SJCRH30 (cell line): ENCODE measurements at regions not wholly inside any gene's neighbourhood (a gene's known extent, or its start where the extent isn't known, plus 50 kb on each side); places are given as distances from the start of the nearest gene placed in this dataset.
A peak's percentile ranks its signal among the peaks of the same experiment; 100 is the strongest.
"Not testable (repeated sequence)": the region's sequence is repeated elsewhere in the genome, so short reads cannot be mapped to it uniquely, and the experiment has no call there.

Experiments
- DNase-seq, 2 experiments: peaks; one replicate each; pipeline ENCODE4 v3.0.0-alpha.2; 2015 to 2020
- H3K27ac ChIP-seq: fragments of 250-450 bp; sonication (Bioruptor Pico); 2 replicates; pipeline ENCODE4 v1.5.1; 2020; ENCODE audit warnings: mild to moderate bottlenecking, moderate library complexity
- H3K27me3 ChIP-seq: fragments of 250-450 bp; sonication (Bioruptor Pico); 2 replicates; pipeline ENCODE4 v1.5.1; 2020; ENCODE audit warnings: mild to moderate bottlenecking, moderate library complexity
- H3K36me3 ChIP-seq: fragments of 250-450 bp; sonication (Bioruptor Pico); 2 replicates; pipeline ENCODE4 v1.5.1; 2020; ENCODE audit warnings: mild to moderate bottlenecking, moderate library complexity
- H3K4me1 ChIP-seq: fragments of 250-450 bp; sonication (Bioruptor Pico); 2 replicates; pipeline ENCODE4 v1.5.1; 2020; ENCODE audit warnings: mild to moderate bottlenecking, moderate library complexity
- H3K4me3 ChIP-seq: fragments of 250-450 bp; sonication (Bioruptor Pico); 2 replicates; pipeline ENCODE4 v1.5.1; 2020; ENCODE audit warnings: mild to moderate bottlenecking, moderate library complexity
- H3K9me3 ChIP-seq: fragments of 250-450 bp; sonication (Bioruptor Pico); replicated peaks from 2 replicates; pipeline ENCODE4 v1.5.1; 2020; ENCODE audit warnings: mild to moderate bottlenecking, moderate library complexity

DNA sequence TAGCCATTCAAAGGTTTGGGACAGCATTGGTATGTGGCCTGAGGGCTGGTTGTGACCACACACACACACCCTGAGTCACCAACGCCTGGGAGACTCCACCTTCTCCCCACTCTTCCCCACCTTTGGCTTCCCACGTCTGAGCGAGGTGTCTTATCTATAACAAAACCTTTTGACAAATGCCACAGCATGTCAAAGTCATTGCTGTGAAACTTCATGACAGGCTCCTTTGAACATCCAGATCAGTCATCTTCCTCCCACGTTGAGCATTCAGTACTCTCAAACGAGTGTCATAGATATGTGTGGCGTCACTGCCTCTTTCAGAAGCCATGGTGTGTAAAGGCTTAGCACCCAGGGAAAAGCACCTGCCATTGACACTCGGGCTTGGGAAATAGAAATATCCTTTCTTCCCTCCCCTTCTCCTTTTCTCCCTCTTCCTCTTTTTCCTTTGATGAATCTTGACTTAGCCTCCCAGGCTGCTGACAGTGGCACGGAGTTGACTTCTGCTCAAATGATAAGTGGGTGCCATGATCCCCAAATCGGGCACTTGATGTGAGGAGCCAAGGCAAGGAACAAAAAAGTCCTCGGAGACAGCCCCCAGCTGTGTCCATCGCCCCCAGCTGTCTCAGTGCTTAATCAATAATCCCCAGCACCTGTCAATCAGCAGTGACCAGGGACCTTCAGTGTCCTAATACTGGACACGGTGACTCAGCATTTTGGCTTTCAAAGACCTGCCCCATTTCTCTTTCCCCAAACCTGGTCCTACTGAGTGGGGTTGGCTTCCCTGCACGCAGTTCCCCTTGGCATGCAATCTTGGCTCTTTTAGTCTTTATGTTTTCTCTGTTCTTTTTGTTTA lies 114.8 kb downstream of the FGF18 start:
- DNase-seq, result peak; percentile 25 to 55
- Histone ChIP-seq H3K36me3 (no peaks in the 10 kb centered on the region), H3K4me3 (no peak overlapping the region), H3K27ac (peak overlapping the region; percentile 24), H3K9me3 (no peaks in the 10 kb centered on the region), H3K27me3 (no peaks in the 10 kb centered on the region), H3K4me1 (peaks cover 19% of the 10 kb centered on the region)

DNA sequence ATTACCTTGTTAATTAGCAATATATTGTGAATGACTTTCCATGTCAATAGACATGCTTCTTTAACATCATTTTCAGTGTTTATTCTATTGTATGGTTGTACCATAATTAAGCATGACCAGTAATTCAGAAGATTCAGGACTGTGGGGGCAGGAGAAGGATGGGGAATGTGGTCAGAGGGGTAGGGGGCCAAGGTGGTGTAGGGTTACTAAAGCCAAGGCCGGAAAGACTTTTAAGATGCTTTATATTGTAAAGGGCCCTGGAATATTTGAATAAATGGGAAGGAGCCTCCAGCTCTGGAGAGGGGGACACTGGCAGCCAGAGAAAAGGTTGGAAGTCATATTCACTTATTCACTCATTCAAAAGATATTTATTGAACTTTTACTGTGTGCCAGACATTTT lies 115.7 kb downstream of the FGF18 start:
- Histone ChIP-seq H3K36me3 (no peaks in the 10 kb centered on the region), H3K4me3 (no peak overlapping the region)
- peak in 1 of 2 experiments; percentile 52 for DNase-seq

GRCh38 chr5:171537070-171537849 lies 117.8 kb downstream of the FGF18 start:
- Histone ChIP-seq H3K4me1 (peaks cover 19% of the 10 kb centered on the region), H3K27me3 (no peaks in the 10 kb centered on the region), H3K9me3 (no peaks in the 10 kb centered on the region), H3K36me3 (no peaks in the 10 kb centered on the region), H3K27ac (no peak overlapping the region), H3K4me3 (no peak overlapping the region)
- DNase-seq, result no peak

More for the DNA sequence above, 115.7 kb downstream of the FGF18 start:
- peak overlapping the region; percentile 24 for H3K27ac ChIP-seq
- no peaks in the 10 kb centered on the region for H3K9me3 ChIP-seq
- H3K27me3 ChIP-seq, result no peaks in the 10 kb centered on the region
- H3K4me1 ChIP-seq, result peaks cover 19% of the 10 kb centered on the region

DNA sequence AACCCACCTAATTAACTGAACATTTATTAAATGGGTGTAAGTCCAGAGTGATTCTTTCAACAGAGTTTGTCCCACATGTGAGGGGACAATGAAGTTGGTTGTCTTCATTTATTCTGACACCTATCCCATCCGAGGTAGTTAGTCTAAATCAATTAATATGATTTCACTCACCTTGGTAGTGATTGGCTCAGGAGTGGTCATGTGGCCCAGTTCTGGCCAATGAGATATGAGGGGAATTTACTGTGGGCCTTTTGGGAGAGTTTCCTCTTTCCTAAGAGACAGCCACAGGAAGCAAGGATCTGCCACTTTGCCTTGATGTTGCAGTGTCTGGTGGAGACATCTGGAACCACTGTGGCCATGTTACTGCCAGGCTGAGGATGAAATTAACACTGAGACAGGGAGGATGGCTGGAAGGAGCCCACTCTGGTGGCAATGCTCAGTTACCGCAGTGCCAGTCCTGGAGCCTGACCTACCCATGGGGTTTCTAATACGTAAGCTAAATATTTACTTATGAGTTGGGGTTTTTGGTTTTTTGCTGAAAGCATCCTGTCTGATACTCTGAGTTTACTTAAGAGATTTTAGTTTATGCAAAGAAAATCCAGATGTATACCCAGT lies 118.6 kb downstream of the FGF18 start:
- Histone ChIP-seq H3K27ac (no peak overlapping the region), H3K27me3 (no peaks in the 10 kb centered on the region), H3K4me1 (peaks cover 19% of the 10 kb centered on the region), H3K4me3 (no peak overlapping the region), H3K36me3 (no peaks in the 10 kb centered on the region), H3K9me3 (no peaks in the 10 kb centered on the region)
- no peak for DNase-seq

DNA sequence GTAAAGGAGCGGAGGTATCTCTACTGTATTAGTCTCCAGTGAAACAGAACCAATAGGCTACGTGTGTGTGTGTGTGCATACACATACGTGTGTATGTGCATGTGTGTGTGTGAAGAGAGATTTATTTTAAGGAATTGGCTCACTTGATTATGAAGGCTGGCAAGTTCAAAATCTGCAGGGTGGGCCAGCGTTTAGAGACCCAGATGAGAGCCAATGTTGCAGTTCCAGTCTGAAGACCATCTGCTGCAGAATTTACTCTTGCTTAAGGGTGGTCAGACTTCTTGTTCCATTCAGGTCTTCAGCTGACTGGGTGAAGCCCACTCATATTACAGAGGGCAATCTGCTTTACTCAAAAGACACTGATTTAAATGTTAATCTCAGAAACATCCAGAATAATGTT lies 119.2 kb downstream of the FGF18 start:
- DNase-seq, result no peak
- no peaks in the 10 kb centered on the region for H3K36me3 ChIP-seq
- peaks cover 19% of the 10 kb centered on the region for H3K4me1 ChIP-seq
- H3K27me3 ChIP-seq, result no peaks in the 10 kb centered on the region
- no peaks in the 10 kb centered on the region for H3K9me3 ChIP-seq
- no peak overlapping the region for H3K4me3 ChIP-seq
- H3K27ac ChIP-seq, result no peak overlapping the region

DNA sequence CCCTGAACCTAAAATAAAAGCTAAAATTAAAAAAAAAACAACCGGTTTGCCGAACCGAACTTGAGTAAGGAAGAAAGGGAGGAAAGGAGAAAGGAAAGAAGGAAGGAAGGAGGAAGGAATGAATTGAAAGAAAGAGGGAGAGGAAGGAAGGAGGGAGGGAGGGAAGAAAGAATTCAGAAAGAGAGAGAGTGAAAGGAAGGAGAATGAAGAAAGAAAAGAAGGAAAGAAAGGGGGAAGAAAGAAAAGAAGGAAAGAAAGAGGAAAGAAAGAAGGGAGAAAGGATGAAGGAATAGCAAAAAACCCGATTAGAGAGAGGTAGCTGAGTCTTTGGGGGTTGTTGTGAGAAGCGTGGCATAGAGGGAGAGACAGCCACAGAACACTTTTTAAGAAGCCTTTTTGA lies 121.4 kb downstream of the FGF18 start:
- Histone ChIP-seq H3K27ac (no peak overlapping the region), H3K4me3 (no peak overlapping the region), H3K27me3 (no peaks in the 10 kb centered on the region), H3K4me1 (no peaks in the 10 kb centered on the region), H3K9me3 (no peaks in the 10 kb centered on the region), H3K36me3 (no peaks in the 10 kb centered on the region)
- DNase-seq, result no peak

GRCh38 chr5:171541341-171541776 lies 121.9 kb downstream of the FGF18 start:
- no peaks in the 10 kb centered on the region for H3K27me3 ChIP-seq
- no peak overlapping the region for H3K27ac ChIP-seq
- H3K9me3 ChIP-seq, result no peaks in the 10 kb centered on the region
- DNase-seq, result no peak
- no peaks in the 10 kb centered on the region for H3K36me3 ChIP-seq
- H3K4me3 ChIP-seq, result no peak overlapping the region
- no peaks in the 10 kb centered on the region for H3K4me1 ChIP-seq

- Histone ChIP-seq H3K27ac (no peak overlapping the region), H3K9me3 (no peaks in the 10 kb centered on the region), H3K36me3 (no peaks in the 10 kb centered on the region), H3K4me3 (no peak overlapping the region), H3K4me1 (no peaks in the 10 kb centered on the region), H3K27me3 (no peaks in the 10 kb centered on the region)
- no peak for DNase-seq
Measured at GRCh38 chr5:171542525-171543140, 123.2 kb downstream of the FGF18 start.

DNA sequence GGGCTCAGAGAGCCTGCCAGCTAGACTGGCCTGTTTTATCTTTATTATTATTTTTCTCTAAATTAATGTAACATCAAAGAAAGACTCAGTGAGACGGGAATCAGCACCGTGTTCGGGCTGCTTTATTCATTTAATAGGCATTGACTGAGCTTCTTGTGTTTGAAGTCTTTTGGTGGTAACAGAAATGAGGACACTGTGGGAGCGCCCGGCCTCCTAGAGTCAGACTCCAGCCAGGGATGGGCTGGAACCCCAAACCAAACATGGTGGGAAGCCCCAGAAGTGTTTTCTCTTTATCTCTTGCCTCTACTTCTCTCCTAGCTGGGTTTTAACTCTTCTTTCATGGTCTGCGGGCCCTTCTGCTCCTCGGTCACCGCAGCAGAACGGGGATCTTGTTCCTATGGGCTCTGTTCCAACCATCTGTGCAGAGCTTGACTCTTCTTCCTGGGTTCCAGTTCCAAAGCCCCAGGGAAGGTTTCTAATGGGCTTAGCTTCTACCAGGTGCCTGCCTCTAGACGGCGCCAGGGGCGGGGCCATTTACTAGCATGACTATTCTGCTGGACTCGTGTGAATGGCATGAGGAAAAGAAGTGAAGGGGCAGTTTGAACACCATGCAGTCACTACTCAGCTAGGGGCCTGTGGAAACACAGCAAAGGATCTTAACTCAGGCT lies 123.8 kb downstream of the FGF18 start:
- Histone ChIP-seq H3K27ac (no peak overlapping the region), H3K36me3 (no peaks in the 10 kb centered on the region), H3K4me1 (no peaks in the 10 kb centered on the region), H3K9me3 (no peaks in the 10 kb centered on the region), H3K4me3 (no peak overlapping the region), H3K27me3 (no peaks in the 10 kb centered on the region)
- peak in 1 of 2 experiments; percentile 30 for DNase-seq

- Histone ChIP-seq H3K27ac (no peak overlapping the region), H3K27me3 (no peaks in the 10 kb centered on the region), H3K4me3 (no peak overlapping the region), H3K4me1 (no peaks in the 10 kb centered on the region), H3K9me3 (no peaks in the 10 kb centered on the region), H3K36me3 (no peaks in the 10 kb centered on the region)
- no peak for DNase-seq
Measured at GRCh38 chr5:171544913-171545765, 125.7 kb downstream of the FGF18 start.

DNA sequence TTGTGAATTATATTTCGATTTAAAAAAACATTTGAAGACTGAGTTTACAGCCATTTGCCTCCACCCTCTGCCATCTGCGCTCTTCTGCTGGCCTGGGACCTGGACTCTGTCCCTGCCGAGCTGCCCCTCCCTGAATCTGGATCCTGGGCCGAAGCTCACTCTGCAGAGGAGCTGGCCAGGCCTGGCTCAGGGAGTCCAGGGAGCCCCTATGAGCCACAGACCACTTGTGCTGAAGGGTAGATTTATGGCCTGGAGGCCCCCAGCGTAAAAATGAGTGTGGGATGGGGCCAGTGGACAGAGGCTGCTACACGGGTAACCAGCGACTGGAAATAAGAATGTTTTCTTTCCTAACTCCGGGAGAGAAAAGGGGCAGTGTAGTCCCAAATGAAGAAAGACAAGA lies 129.8 kb downstream of the FGF18 start:
- H3K36me3 ChIP-seq, result no peaks in the 10 kb centered on the region
- no peak overlapping the region for H3K4me3 ChIP-seq
- H3K4me1 ChIP-seq, result no peaks in the 10 kb centered on the region
- H3K9me3 ChIP-seq, result no peaks in the 10 kb centered on the region
- no peak overlapping the region for H3K27ac ChIP-seq
- DNase-seq, result no peak
- H3K27me3 ChIP-seq, result no peaks in the 10 kb centered on the region

- not testable (repeated sequence) for H3K36me3 ChIP-seq, H3K4me1 ChIP-seq, H3K27me3 ChIP-seq, H3K4me3 ChIP-seq, DNase-seq, H3K9me3 ChIP-seq, H3K27ac ChIP-seq
Measured at GRCh38 chr5:171553817-171554216, 134.4 kb downstream of the FGF18 start.

GRCh38 chr5:171555160-171555559 lies 135.7 kb downstream of the FGF18 start:
- Histone ChIP-seq H3K27me3 (no peaks in the 10 kb centered on the region), H3K36me3 (no peaks in the 10 kb centered on the region), H3K4me1 (no peaks in the 10 kb centered on the region), H3K4me3 (no peak overlapping the region), H3K27ac (no peak overlapping the region), H3K9me3 (no peaks in the 10 kb centered on the region)
- DNase-seq, result no peak

DNA sequence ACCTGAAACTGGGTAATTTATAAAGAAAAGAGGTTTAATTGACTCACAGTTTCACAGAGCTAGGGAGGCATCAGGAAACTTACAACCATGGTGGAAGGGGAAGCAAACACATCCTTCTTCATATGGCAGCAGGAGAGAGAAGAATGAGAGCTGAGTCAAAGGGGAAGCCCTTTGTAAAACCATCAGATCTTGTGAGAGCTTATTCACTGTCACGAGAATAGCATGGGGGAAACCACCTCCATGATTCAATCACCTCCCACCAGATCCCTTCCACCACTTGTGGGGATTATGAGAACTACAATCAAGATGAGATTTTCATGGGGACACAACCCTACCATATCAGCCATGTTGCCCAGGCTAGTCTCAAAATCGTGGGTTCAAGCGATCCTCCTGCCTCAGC lies 143.4 kb downstream of the FGF18 start:
- H3K9me3 ChIP-seq, result no peaks in the 10 kb centered on the region
- no peak overlapping the region for H3K4me3 ChIP-seq
- no peaks in the 10 kb centered on the region for H3K36me3 ChIP-seq
- no peak overlapping the region for H3K27ac ChIP-seq
- no peaks in the 10 kb centered on the region for H3K27me3 ChIP-seq
- H3K4me1 ChIP-seq, result no peaks in the 10 kb centered on the region
- DNase-seq, result no peak
